Superior temporal gyrus (tissue), 1 donor: ENCODE measurements at regions not wholly inside any gene's neighbourhood (a gene's known extent, or its start where the extent isn't known, plus 50 kb on each side); places are given as distances from the start of the nearest gene placed in this dataset.

Experiments
- DNase-seq: peaks from one replicate; pipeline ENCODE4 v3.0.0-alpha.2; 2016; ENCODE audit errors: extremely low spot score

DNA sequence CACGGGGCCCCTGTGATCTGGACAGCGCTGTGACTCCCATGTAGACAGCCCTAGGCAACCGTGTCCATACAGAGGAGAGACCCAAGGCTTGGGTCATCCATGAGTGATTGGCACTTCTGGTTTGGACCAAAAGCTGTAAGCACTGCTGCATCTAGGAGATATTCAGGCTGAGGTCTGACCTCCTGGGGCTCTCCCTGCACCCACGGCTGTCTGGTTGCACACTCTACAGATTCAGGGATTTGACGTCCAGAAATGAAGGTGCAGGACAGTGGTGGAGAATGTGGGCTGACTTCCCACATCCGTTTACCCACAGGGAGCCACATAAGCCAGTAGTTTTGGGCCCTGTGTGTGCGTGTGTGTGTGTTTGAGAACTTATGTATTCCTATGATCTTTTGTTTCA, 76.2 kb upstream of the ARHGEF7 start:
- no peak for DNase-seq

DNA sequence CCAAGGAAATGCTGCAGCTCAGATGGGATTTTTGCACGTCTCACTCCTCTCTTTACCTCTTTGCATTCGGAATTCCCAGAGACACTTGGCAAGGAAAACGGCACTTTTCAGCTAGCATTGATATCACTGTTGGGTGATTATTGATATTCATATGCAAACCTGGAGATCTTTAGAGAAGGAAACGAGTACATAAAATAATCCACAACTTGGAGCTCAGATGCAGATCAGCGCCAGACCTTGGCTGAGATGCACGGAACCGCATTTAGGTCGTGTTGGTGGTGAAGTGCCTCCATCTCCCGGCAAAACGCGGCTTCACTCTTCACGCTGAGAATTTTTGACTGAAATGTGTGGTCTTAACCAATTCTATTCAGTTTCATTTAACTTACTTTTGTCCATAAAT, 77.2 kb upstream of the ARHGEF7 start:
- no peak for DNase-seq

DNA sequence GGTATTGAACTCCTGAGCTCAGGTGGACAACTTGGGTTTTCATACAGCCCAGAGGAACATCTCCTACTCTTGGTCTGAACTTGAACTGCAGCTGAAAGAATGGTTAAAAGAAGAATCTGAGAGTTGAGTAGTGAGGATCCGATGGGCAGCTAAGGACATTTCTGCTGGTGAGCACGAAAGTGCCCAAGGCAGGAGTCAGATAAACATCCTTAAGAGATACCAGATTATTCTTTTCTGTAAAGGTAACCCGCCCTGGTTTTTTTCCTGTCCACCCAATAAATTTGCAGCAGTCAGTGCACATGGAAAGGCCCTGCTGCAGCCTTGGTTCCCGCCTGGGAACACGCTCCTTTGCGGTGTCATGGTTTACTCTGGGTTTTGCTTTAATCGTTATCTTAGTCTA, 78.4 kb upstream of the ARHGEF7 start:
- DNase-seq, result no peak

DNA sequence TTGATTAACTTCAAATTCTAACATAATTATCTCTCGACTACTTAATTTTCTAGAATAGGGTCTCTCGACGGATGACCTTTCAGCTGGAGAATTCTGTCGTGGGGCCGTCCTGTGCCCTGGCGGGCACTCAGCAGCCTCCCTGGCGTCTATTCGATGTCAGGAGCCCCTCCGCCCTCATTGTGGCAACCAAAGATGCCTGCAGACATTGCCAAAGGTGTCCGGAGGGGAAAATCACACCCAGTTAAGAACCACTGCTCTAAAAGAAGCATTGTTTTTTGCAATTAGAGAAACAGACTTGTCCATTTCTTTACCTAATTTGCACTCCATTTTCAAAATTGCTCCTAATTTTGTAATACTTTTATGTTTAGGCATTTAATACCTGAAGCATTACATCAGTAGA, 79.2 kb upstream of the ARHGEF7 start:
- DNase-seq, result no peak

DNA sequence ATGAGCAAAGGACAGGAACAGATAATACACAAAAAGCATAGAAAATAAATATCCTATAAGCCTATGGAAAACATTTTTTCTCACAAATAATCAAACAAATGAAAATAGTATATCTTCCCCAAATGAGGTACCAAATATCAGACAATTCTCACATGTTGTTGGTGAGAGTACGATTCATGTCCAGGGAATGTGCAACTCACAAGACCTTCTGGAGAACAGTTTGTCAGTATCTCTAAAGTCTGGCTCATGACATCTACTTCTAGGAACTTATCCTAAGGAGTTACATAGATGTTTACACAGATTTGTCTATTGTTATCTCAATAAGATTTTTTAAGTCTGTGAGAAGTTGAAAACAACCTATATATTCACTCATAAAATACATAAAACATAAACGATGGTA, 80.3 kb upstream of the ARHGEF7 start:
- DNase-seq, result no peak

DNA sequence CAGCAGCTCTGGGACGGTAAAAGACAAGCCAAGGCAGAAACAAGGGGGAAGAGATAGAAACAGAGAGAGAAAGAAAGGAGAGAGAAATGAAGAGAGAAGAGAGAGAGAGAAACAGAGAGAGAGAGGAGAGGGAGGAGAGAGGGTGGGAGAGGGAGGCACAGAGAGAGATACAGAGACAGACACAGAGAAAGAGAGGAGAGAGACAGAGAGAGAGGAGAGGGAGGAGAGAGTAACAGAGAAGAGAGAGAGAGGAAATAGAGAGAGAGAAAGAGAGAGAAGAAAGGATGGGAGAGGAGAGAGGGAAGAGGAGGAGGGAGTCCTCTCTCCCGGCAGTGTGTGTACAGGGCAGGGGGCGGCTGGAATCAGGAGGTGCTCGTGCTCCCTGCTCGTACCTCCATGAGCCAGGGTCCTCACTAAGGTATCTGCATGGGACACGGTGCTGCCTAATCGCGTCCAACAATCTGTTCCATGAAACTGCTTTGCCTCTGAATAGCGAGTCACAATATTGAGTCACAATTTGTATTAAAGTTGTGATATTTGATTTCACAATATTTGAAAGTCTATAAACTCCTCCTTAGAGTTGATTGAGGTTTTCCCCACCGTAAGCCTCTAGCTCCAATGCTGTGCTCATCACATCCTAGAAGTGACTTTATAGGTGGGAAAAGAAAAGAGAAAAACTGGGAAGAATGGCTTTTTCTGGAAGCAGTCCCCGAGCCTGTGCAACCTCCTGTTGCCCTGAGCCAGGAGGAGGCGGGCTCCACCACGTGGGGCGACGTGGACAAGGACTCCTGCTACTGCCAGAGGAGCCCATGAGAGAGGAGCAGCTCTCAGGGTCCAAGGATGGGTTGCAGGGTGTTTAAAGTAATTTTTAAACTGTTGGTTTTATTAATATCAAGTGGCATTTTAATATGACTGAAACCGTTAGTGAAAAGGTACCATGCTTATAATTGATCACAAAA, 81.7 kb upstream of the ARHGEF7 start:
- DNase-seq, result no peak

DNA sequence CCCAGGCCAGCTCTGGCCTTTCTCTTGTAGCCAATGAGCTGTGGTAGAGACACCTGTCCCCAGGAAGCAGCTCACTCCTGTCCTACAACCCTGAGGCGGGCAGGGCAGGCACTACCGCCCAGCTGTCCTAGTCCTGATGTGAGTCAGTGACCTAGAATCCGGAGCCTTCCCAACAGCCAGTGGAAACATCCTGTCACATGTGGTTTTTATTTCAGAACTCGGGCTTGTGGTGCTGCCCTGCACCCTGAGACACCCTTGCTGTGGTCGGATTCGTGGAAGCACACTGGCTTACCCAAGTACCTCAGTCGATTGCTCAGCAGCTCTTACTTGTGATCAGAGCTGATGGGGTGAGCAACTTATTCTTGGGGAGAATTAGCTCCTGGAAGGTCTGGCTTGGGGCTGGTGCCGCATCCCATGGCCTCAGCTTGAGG, 83.6 kb upstream of the ARHGEF7 start:
- no peak for DNase-seq

DNA sequence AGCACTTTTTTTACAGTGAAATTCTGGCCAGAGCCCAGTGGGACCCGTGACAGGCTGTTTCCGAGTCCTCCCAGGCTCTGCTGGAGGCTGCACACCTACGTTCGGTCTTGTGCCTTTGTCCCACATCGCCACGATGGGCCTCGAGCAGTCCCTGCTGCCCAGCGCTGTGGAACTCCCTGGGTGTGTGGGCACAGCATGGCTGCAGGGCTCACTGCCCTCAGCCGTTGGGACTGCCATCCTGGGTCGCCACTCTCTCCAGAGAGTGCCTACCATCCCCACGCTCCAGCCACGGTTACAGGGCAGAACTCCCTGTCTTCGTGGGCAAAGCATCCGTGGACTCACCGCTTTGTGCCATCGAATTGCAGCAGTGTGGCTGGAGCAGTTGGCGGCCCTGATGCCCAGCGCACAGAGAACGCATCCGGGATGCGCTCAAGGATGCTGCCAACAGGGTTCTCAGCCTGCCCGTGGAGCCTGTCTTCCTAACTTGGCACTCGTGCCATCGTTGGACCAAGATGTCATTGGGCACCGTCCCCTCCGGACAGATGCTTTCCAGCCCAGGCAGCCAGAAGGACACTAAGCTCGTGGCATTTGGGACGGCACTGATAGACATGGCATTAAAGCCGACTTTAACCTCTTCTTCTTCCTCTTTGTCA, 85.0 kb upstream of the ARHGEF7 start:
- DNase-seq, result no peak

DNA sequence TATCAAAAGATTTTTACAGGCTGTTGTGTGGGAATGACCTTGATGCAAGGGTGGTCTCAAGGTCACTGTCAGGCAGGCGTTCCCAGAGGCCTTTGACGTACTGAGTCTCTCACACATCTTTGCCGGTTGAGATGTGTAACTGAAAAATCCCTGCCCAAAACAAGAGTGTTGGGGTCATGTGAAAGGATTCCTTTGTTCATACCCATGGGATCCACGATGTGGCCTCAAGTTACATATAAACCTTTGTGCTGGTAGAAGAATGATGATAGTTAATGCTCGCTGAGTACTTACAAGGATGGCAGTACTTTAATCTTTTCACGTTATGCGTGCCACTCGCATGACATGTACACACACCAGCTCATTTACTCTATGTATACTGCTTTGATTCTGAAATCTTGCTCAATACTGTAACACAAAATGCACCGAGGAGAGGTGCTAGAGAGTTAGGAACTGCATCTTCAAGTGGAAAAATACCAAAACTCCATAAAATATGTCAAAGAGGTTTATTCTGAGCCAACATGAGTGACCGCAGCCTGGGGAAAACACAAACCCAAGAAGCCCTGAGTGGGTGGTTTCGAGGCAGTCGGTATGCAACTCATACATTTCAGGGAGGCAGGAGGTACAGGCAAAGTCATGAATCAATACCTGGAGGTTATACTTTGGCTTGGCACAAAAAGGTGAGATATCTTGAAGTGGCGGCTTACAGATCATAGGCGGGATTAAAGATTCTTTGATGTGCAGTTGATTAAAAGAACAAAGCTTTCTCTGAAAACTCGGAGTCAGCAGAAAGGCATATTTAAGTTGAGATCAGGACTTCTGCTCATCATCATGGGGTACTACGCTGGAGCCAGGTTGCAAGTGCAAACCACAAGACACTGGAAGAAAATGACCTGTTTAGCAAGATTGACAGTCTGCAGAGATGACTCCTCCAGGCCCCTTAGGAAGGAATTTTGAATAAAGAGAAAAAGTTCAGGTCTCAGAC, 87.4 kb upstream of the ARHGEF7 start:
- no peak for DNase-seq

DNA sequence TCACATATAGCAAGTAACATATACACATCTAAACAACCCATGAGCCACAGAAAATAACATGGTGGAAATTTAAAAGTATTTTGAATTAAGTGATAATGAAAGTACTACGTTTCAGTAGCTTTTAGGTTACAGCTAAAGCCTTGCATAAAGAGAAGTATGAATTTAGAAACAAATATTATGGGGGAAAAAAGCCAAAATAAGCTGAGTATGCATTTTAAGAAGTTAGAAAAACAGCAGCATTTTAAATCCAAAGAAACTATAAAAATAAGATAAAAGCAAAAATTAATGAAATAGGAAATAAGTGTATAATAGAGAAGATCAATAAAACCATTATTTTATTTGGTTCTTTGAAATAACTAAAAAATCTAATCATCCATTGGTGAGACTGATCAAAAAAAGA, 89.8 kb upstream of the ARHGEF7 start:
- DNase-seq, result no peak

DNA sequence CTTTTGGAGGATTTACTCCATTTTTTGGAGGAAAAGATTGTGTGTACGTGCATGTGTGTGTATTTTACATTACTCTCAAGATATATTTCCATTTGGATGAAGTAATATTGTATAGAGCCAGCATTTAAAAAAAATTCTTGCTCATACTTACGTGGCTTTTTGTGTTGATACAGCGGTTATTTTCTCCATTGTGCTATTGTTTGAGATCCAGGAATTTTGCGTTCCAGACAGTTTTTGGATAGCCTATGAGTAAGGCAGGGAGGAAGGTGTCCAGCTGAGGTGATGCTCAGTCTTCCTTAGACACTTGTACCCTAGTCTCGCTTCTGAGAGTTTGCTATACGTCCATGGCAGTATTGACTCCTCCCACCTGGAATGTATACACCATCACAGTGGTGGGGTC, 92.2 kb upstream of the ARHGEF7 start:
- no peak for DNase-seq

DNA sequence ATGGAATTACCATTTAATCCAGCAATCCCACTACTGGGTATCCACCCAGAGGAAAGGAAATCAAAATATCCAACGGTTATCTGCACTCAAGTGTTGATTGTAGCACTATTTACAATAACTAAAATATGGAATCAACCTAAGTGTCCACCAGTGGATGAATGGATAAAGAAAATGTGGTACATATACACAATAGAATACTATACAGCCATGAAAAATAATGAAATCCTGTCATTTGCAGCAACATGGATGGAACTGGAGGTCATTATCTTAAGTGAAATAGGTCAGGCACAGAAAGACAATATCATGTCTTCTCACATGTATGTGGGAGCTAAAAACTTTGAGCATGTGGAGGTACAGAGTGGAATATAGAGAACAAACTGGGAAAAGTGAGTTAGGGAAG, 92.9 kb upstream of the ARHGEF7 start:
- no peak for DNase-seq

DNA sequence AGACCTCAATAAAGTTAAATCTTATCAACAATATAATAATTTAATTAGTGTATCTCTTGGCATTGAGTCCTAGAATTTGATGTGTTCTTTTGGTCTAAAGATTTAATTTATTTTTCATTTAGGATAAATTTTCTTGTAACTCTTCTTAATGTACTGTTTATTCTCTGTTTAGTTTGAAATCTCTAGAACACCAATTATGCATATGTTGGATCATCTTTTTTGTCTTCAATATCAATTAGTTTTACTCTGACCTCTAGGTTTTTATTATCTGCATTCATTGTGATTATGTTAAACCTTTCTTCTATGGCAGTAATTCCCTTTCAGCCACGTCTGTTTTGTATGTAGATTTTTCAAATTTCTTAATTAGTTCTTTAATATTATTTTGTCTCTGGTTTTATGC, 93.8 kb upstream of the ARHGEF7 start:
- DNase-seq, result no peak

DNA sequence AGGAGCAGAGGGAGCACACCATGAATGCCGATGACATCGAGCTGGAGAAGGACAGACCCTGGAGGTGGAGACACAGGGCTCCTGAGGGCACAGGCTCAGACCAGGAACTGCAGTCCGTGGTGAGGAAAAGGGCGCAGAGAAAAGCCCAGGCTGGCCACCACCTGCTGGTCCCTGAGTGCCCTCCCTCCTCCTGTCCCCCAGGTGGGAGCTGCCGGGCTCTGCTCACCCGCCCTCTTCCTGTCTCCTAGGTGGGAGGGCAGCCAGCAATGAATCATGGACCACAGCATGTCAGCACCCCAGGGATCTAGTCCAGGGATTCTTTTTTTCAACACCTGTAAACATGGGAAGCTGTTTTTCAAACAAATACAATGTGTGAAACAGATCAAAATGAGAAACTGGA, 94.6 kb upstream of the ARHGEF7 start:
- DNase-seq, result no peak

DNA sequence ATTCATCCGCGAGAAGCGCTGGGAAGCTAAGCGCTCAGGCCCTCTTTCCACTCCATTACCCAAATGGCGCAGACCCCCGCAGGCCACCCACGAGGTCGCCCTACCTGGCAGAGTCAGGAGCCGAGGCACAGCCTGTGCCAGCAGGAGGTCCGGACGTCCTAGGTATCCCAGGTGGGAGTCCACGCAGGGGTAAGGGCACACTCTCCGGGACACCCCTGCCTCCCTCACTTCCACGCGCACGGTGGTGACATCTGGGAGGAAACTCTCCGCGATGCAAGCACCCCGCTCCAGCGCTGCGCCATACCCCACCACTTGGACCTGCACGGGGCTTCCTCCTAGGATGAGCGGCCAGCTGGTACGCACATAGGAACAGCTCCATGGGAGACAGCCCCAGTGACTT, 95.1 kb upstream of the ARHGEF7 start:
- DNase-seq, result no peak

DNA sequence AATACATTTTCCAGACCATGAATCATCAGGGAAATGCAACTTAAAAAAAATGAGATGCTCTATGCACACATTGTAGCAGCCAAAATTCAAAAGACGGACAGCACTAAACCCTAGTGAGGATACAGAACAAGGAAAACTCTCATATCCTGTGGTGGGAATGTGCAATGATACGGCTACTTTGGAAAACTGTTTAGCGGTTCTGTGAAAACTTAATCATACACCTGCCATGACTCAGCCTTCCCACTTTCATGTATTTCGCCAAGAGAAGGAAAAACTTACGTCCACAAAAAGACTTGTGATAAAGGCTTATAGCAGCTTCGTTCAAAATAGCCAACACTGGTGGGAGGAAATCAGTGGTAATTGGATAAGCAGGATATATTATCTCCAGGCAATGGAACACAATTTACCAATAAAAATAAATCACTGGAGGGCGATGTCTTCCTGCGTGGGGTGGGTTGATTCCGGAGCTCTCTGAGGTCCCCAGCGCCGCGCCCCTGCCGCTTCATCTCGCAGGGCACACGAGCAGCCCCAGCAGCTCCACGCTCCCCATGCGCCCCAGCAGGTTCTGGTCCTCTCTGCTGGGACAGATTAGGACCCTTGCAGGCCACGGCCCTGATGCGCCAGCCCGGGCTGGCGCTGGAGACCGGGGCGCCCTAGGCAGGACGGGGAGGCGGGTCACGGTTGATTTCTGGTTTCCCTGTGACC, 97.2 kb upstream of the ARHGEF7 start:
- no peak for DNase-seq

DNA sequence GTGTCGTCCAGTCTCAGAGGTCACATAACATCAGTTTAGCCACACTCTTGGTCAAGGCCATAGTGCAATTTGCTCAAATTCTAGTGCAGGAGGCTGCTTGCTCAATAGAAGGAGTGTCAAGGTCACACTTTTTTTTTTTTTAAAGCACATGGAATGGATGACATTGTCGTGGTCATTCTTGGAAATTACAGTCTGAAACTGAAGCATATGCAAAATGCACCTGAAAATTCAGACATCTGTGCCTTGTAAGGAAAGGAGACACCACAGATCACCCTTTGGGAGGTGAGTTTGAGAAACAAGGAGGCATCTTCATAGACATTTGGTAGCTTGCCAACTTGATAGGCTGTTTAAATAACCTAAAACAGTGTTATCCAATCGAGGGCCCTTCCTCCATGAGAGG, 98.3 kb upstream of the ANKRD10 start:
- DNase-seq, result no peak

DNA sequence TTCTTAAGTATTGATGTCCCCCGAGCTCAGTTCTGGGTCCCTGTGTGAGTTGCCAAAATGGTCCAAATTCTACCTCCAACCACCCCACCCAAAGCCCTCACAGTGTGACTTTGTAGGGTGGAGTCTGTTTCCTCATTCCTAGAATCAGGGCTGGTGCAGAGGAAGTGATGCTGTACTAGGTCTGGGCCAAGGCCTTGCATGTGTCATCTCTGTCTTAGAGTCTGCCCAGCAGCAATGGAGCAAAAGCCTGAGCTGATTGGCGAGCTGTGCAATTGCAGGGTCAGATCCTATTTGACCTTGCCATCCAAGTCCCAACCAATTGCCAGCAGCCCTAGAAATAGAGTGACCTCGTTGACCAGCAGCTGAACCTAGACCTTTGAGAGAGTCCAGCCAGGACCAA, 97.0 kb upstream of the ANKRD10 start:
- no peak for DNase-seq

DNA sequence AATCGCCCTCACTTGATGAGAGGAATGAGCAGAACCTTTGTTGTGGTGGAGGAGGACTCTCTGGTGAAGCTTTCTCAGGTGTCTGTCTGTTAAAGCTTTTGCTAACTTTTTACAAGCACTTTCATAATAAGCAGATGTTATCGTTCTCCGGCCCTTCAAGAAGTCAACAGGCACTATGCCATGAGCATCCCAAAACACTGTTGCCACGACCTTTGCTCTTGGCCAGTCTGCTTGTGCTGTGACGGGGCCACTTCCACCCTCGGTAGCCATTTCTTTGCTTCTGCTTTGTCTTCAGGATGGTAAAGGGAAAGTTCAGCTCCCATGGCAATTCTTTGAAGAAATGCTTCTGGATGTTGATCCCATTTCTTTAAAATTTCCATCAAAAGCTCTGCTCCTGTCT, 93.5 kb upstream of the ANKRD10 start:
- no peak for DNase-seq

DNA sequence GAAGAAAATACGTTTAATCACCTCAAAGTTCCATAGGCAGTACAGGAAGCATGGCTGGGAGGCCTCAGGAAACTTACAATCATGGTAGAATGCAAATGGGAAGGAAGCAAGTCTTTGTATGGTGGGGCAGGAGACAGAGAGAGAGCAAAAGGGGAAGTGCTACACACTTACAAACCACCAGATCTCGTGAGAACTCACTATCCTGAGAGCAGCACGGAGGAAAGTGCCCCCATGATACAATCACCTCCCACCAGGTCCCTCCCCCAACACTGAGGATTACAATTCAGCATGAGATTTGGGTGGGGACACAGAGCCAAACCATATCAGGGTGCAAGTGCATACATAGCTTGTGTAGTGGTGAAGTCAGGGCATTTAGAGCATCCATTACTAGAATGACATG, 92.3 kb upstream of the ANKRD10 start:
- no peak for DNase-seq

DNA sequence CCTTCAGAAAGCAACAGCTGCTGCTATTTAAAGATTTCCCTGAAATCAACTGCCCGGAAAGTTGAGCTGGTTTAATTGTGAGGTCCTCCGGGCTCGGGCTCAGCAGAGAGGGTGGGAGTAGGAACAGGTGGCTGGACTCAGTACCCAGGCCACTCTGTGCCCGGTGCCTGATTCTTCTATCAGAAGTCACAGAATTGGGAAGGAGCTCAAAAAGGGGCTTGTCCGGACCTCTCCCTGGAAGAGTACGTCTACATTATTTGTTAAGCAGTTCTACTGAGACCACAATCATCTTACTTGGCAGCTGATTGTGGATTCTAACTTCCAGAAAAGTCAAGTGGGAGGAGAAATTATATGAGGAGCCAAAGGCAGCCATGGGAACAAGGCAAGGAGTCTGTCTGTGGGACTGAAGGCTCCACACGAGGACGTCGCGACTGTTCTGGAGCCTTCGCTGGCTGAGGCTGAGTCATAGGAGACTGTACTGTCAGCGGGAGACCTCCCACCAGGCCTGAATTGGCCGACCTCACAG, 91.7 kb upstream of the ANKRD10 start:
- DNase-seq, result no peak
